Thymus (tissue), 11 donors: ENCODE measurements at regions not wholly inside any gene's neighbourhood (a gene's known extent, or its start where the extent isn't known, plus 50 kb on each side); places are given as distances from the start of the nearest gene placed in this dataset.

Experiments used
- DNase-seq, 9 donors: peaks; one replicate each; pipeline ENCODE4 v3.0.0-alpha.2; 2013; ENCODE audit warnings: low spot score in 9 of 9, low read depth in 6 of 9, missing footprints in 1 of 9
- H3K27ac ChIP-seq, 2 donors: one replicate each; pipeline ENCODE4 v1.5.1; 2013; ENCODE audit warnings: control low read depth in 1 of 2, low read depth in 1 of 2, low read length in 1 of 2, mild to moderate bottlenecking in 1 of 2, moderate library complexity in 1 of 2
- H3K27me3 ChIP-seq, 2 donors: one replicate each; pipeline ENCODE4 v1.5.1; 2013; ENCODE audit warnings: low read length in 1 of 2; ENCODE audit not compliant: control insufficient read depth in 2 of 2, insufficient read depth in 1 of 2
- H3K36me3 ChIP-seq, 2 donors: one replicate each; pipeline ENCODE4 v1.5.1; 2013; ENCODE audit warnings: low read length in 1 of 2, mild to moderate bottlenecking in 1 of 2, moderate library complexity in 1 of 2; ENCODE audit not compliant: control insufficient read depth in 2 of 2, insufficient read depth in 2 of 2
- H3K4me1 ChIP-seq, 2 donors: one replicate each; pipeline ENCODE4 v1.5.1; 2013; ENCODE audit warnings: low read length in 2 of 2; ENCODE audit not compliant: control insufficient read depth in 2 of 2, insufficient read depth in 2 of 2
- H3K4me3 ChIP-seq, 2 donors: one replicate each; pipeline ENCODE4 v1.5.1; 2013; ENCODE audit warnings: low read length in 2 of 2, control low read depth in 1 of 2, mild to moderate bottlenecking in 1 of 2
- H3K9me3 ChIP-seq, 2 donors: one replicate each; pipeline ENCODE4 v1.5.1; 2013; ENCODE audit warnings: low read length in 1 of 2, mild to moderate bottlenecking in 1 of 2; ENCODE audit not compliant: control insufficient read depth in 2 of 2, insufficient read depth in 1 of 2
- WGBS: extraction: QIAGEN DNeasy Blood & Tissue Kit; methylation state at CpG from one replicate; pipeline ENCODE4 v1.1.7; 2013; 5-methylcytosine and 5-hydroxymethylcytosine counted together
- donor health status: healthy.

DNA sequence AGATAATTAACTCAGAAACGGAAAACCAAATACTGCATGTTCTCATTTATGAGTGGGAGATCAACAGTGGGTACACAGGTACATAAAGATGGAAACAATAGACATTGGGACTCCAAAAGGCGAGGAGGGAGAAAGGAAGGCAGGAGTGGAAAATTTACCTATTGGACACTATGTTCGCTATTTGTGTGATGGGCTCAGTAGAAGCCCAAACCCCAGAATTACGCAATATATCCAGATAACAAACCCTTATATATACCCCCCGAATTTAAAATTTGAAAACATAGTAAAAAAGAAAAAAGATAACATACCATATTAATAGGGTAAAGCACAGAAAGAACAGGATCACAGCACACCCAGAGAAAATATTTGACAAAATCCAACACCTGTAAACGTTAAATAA, 1351.7 kb upstream of the FAM98A start:
- WGBS: 91% methylated on average over 6 of the region's 6 CpGs
- no peak overlapping the region for H3K27ac ChIP-seq

GRCh38 chr2:34949316-34949715, 1350.2 kb upstream of the FAM98A start:
- H3K27me3 ChIP-seq: no peaks in the 10 kb centered on the region
- WGBS: 93% methylated on average over 1 of the region's 1 CpG
- H3K4me3 ChIP-seq: no peak overlapping the region
- no peaks in the 10 kb centered on the region for H3K4me1 ChIP-seq
- DNase-seq: no peak
- no peaks in the 10 kb centered on the region for H3K9me3 ChIP-seq
- no peak overlapping the region for H3K27ac ChIP-seq
- H3K36me3 ChIP-seq: no peaks in the 10 kb centered on the region

More for the DNA sequence above, 1351.7 kb upstream of the FAM98A start:
- Histone ChIP-seq H3K27me3 (no peaks in the 10 kb centered on the region), H3K9me3 (no peaks in the 10 kb centered on the region), H3K4me3 (no peak overlapping the region), H3K4me1 (no peaks in the 10 kb centered on the region), H3K36me3 (no peaks in the 10 kb centered on the region)
- DNase-seq: no peak

DNA sequence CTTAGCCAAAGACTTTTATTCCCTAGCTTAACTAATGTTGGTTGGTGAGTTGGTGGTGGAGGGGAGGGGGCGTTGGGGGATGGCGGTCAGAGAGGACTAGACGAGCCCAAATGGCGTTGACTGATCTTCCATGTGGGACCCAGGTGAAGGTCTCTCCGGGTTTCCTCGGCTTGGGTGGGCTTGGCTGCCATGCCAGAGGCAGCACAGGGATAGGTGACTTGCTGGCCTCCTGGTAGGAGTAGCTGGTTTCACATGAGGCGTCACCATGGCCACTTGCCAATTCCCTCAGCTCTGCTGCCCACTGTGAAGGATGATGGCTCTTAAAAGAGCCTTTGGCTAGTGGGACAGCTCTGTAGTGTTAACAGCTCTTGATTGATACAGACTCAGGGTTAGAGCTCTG, 1337.0 kb upstream of the FAM98A start:
- Histone ChIP-seq H3K36me3 (no peaks in the 10 kb centered on the region), H3K27me3 (no peaks in the 10 kb centered on the region), H3K9me3 (peaks cover 0 to 13% of the 10 kb centered on the region in 2 donors), H3K27ac (no peak overlapping the region), H3K4me3 (no peak overlapping the region), H3K4me1 (no peaks in the 10 kb centered on the region)
- DNase-seq: no peak
- WGBS: 94% methylated on average over 7 of the region's 7 CpGs

- WGBS: 35% methylated on average over 2 of the region's 2 CpGs
- peaks cover 0 to 2% of the 10 kb centered on the region in 2 donors for H3K9me3 ChIP-seq
- H3K4me3 ChIP-seq: no peak overlapping the region
- no peaks in the 10 kb centered on the region for H3K4me1 ChIP-seq
- H3K36me3 ChIP-seq: no peaks in the 10 kb centered on the region
- no peaks in the 10 kb centered on the region for H3K27me3 ChIP-seq
- DNase-seq: no peak
- no peak overlapping the region for H3K27ac ChIP-seq
Measured at GRCh38 chr2:34912084-34912483, 1313.0 kb upstream of the FAM98A start.

- H3K4me1 ChIP-seq: no peaks in the 10 kb centered on the region
- no peak overlapping the region for H3K4me3 ChIP-seq
- H3K36me3 ChIP-seq: no peaks in the 10 kb centered on the region
- no peaks in the 10 kb centered on the region for H3K27me3 ChIP-seq
- 87% methylated on average over 4 of the region's 4 CpGs for WGBS
- DNase-seq: no peak
- no peaks in the 10 kb centered on the region for H3K9me3 ChIP-seq
- H3K27ac ChIP-seq: no peak overlapping the region
Measured at GRCh38 chr2:34909992-34910705, 1311.0 kb upstream of the FAM98A start.

DNA sequence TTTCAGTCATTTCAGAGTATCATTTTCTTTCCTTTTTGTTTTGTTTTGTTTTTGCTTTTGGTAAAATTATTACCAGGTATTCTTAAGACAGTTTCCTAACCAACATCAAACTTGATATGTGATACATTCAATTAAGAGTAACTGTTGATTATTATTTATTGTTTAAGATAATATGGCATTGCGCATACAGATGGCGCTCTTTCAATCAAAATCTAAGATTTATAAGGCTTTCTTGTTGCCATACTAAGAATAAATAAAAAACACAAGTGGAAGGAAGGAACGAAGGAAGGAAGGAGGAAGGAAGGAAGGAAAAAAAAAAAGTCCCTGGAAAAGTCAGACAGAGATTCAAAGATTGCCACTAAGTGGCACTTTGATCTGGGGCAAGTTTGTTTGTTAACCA, 1308.7 kb upstream of the FAM98A start:
- no peaks in the 10 kb centered on the region for H3K9me3 ChIP-seq
- no peak overlapping the region for H3K4me3 ChIP-seq
- WGBS: 87% methylated on average over 3 of the region's 3 CpGs
- H3K27ac ChIP-seq: no peak overlapping the region
- no peaks in the 10 kb centered on the region for H3K27me3 ChIP-seq
- no peak for DNase-seq
- no peaks in the 10 kb centered on the region for H3K4me1 ChIP-seq
- no peaks in the 10 kb centered on the region for H3K36me3 ChIP-seq

DNA sequence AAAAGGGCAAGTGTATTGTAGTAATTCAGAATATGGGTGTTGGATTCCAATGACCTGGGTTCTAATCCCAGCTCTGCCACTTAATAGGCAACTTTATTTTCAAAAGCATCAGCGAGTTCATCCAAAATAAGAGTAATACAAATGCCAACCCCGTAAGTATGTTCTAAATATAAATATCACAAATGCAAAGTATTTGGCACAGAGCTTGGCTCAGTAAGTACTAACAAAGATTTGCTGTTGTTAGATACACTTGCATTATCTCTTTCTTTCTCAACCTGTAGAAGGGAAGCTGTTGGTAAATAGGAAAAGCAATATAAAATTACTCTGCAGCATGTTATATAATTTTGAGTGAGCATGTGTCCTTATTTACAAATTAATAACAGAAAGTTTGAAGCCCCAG, 1302.6 kb upstream of the FAM98A start:
- H3K9me3 ChIP-seq: no peaks in the 10 kb centered on the region
- DNase-seq: no peak
- 95% methylated on average over 2 of the region's 2 CpGs for WGBS

GRCh38 chr2:34899079-34899478, 1300.0 kb upstream of the FAM98A start:
- Histone ChIP-seq H3K4me1 (no peaks in the 10 kb centered on the region), H3K36me3 (no peaks in the 10 kb centered on the region), H3K9me3 (no peaks in the 10 kb centered on the region), H3K27me3 (no peaks in the 10 kb centered on the region), H3K4me3 (no peak overlapping the region), H3K27ac (no peak overlapping the region)
- DNase-seq: no peak

More for the DNA sequence above, 1302.6 kb upstream of the FAM98A start:
- Histone ChIP-seq H3K4me3 (no peak overlapping the region), H3K4me1 (no peaks in the 10 kb centered on the region), H3K27me3 (no peaks in the 10 kb centered on the region), H3K36me3 (no peaks in the 10 kb centered on the region), H3K27ac (no peak overlapping the region)

- 93% methylated on average over 2 of the region's 2 CpGs for WGBS
- no peak for DNase-seq
- no peaks in the 10 kb centered on the region for H3K27me3 ChIP-seq
Measured at GRCh38 chr2:34892766-34893165, 1293.7 kb upstream of the FAM98A start.

More at GRCh38 chr2:34892766-34893165, 1293.7 kb upstream of the FAM98A start:
- Histone ChIP-seq H3K4me1 (no peaks in the 10 kb centered on the region), H3K27ac (no peak overlapping the region), H3K36me3 (no peaks in the 10 kb centered on the region), H3K4me3 (no peak overlapping the region), H3K9me3 (peaks cover 0 to 4% of the 10 kb centered on the region in 2 donors)
